Thoracic aorta (tissue), 2 donors: ENCODE measurements at regions not wholly inside any gene's neighbourhood (a gene's known extent, or its start where the extent isn't known, plus 50 kb on each side); places are given as distances from the start of the nearest gene placed in this dataset.

Experiments
- ATAC-seq: fragments of 150-250 bp; one replicate; pipeline ENCODE4 v1.8.0; 2017; ENCODE audit warnings: low read depth; ENCODE audit not compliant: insufficient number of reproducible peaks, low FRiP score
- DNase-seq: peaks from one replicate; pipeline ENCODE4 v3.0.0-alpha.2; 2020; ENCODE audit warnings: low spot score
- H3K27ac ChIP-seq, 2 donors: fragments of 200-600 bp; sonication (generic); 1 replicate in 1 of 2; 2 replicates in 1 of 2; pipeline ENCODE4 v1.5.1; 2016; ENCODE audit warnings: mild to moderate bottlenecking in 2 of 2, moderate library complexity in 2 of 2
- H3K27me3 ChIP-seq: fragments of 200-600 bp; sonication (generic); replicated peaks from 2 replicates; pipeline ENCODE4 v1.6.0; 2016; ENCODE audit warnings: mild to moderate bottlenecking; ENCODE audit not compliant: insufficient read depth
- H3K36me3 ChIP-seq: fragments of 200-600 bp; sonication (generic); one replicate; pipeline ENCODE4 v1.5.1; 2016
- H3K4me1 ChIP-seq, 2 donors: fragments of 200-600 bp; sonication (generic); 1 replicate in 1 of 2; 2 replicates in 1 of 2; pipeline versions ENCODE4 v1.5.1 to v1.6.0; 2016; ENCODE audit warnings: low read depth in 2 of 2, mild to moderate bottlenecking in 1 of 2; ENCODE audit not compliant: control insufficient read depth in 1 of 2
- H3K4me3 ChIP-seq: fragments of 200-600 bp; sonication (generic); 2 replicates; pipeline ENCODE4 v1.5.1; 2016; ENCODE audit warnings: mild to moderate bottlenecking
- H3K9me3 ChIP-seq: fragments of 200-600 bp; sonication (generic); 2 replicates; pipeline ENCODE4 v1.5.1; 2016
- TF ChIP-seq, protein P1 (sequence below): fragments of 200-600 bp; sonication (generic); IDR thresholded peaks from one replicate; pipeline ENCODE4 v1.5.1; 2019; ENCODE audit warnings: antibody characterized with exemption

GRCh38 chr18:45379903-45380302, 235.4 kb upstream of the SLC14A2 start:
- H3K27ac ChIP-seq = no peak overlapping the region
- TF ChIP-seq, protein P1, sequence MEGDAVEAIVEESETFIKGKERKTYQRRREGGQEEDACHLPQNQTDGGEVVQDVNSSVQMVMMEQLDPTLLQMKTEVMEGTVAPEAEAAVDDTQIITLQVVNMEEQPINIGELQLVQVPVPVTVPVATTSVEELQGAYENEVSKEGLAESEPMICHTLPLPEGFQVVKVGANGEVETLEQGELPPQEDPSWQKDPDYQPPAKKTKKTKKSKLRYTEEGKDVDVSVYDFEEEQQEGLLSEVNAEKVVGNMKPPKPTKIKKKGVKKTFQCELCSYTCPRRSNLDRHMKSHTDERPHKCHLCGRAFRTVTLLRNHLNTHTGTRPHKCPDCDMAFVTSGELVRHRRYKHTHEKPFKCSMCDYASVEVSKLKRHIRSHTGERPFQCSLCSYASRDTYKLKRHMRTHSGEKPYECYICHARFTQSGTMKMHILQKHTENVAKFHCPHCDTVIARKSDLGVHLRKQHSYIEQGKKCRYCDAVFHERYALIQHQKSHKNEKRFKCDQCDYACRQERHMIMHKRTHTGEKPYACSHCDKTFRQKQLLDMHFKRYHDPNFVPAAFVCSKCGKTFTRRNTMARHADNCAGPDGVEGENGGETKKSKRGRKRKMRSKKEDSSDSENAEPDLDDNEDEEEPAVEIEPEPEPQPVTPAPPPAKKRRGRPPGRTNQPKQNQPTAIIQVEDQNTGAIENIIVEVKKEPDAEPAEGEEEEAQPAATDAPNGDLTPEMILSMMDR = no peak
- no peaks in the 10 kb centered on the region for H3K9me3 ChIP-seq
- H3K27me3 ChIP-seq = no peaks in the 10 kb centered on the region
- DNase-seq (no peak), ATAC-seq (no peak)
- no peaks in the 10 kb centered on the region for H3K36me3 ChIP-seq
- H3K4me1 ChIP-seq = no peaks in the 10 kb centered on the region
- H3K4me3 ChIP-seq = no peak overlapping the region

- Histone ChIP-seq H3K27ac (no peak overlapping the region), H3K4me3 (no peak overlapping the region), H3K27me3 (no peaks in the 10 kb centered on the region), H3K4me1 (no peaks in the 10 kb centered on the region), H3K36me3 (no peaks in the 10 kb centered on the region), H3K9me3 (no peaks in the 10 kb centered on the region)
- TF ChIP-seq, protein P1 = no peak
- no peak for ATAC-seq
- no peak for DNase-seq
Observed at GRCh38 chr18:45381282-45381681, 234.0 kb upstream of the SLC14A2 start.

GRCh38 chr18:45383228-45383627, 232.0 kb upstream of the SLC14A2 start:
- no peak for DNase-seq
- H3K27me3 ChIP-seq = no peaks in the 10 kb centered on the region
- TF ChIP-seq, protein P1 = no peak
- no peak overlapping the region for H3K4me3 ChIP-seq
- H3K36me3 ChIP-seq = no peaks in the 10 kb centered on the region
- no peaks in the 10 kb centered on the region for H3K9me3 ChIP-seq
- ATAC-seq = no peak
- no peak overlapping the region for H3K27ac ChIP-seq
- H3K4me1 ChIP-seq = no peaks in the 10 kb centered on the region

- no peak overlapping the region for H3K4me3 ChIP-seq
- H3K4me1 ChIP-seq = no peaks in the 10 kb centered on the region
- no peak overlapping the region for H3K27ac ChIP-seq
- H3K36me3 ChIP-seq = no peaks in the 10 kb centered on the region
- H3K27me3 ChIP-seq = no peaks in the 10 kb centered on the region
- DNase-seq (no peak), ATAC-seq (peak; percentile 48)
- TF ChIP-seq, protein P1 = peak; percentile 62
- H3K9me3 ChIP-seq = no peaks in the 10 kb centered on the region
Observed at GRCh38 chr18:45384137-45384961, 230.9 kb upstream of the SLC14A2 start.

GRCh38 chr18:45384962-45385315, 230.3 kb upstream of the SLC14A2 start:
- Histone ChIP-seq H3K4me3 (no peak overlapping the region), H3K9me3 (no peaks in the 10 kb centered on the region), H3K36me3 (no peaks in the 10 kb centered on the region), H3K27ac (no peak overlapping the region), H3K4me1 (no peaks in the 10 kb centered on the region), H3K27me3 (no peaks in the 10 kb centered on the region)
- TF ChIP-seq, protein P1 = no peak
- ATAC-seq (no peak), DNase-seq (no peak)
